Trophoblast cell (in vitro differentiated cells and primary cell): ENCODE measurements at regions not wholly inside any gene's neighbourhood (a gene's known extent, or its start where the extent isn't known, plus 50 kb on each side); places are given as distances from the start of the nearest gene placed in this dataset.

Source experiments
- DNase-seq, 2 donors: peaks; one replicate each; pipeline ENCODE4 v3.0.0-alpha.2; 2016
- H2AFZ ChIP-seq: 2 replicates; pipeline ENCODE4 v1.6.1; 2013; ENCODE audit warnings: low read length, moderate library complexity, mild to moderate bottlenecking; ENCODE audit not compliant: insufficient read depth, poor library complexity
- H2AK5ac ChIP-seq: 2 replicates; pipeline ENCODE4 v1.6.1; 2013; ENCODE audit warnings: mild to moderate bottlenecking, low read length
- H2BK120ac ChIP-seq: 2 replicates; pipeline ENCODE4 v1.6.1; 2013; ENCODE audit warnings: low read length, mild to moderate bottlenecking, moderate library complexity; ENCODE audit not compliant: insufficient read depth, poor library complexity
- H2BK12ac ChIP-seq: 2 replicates; pipeline ENCODE4 v1.6.1; 2013; ENCODE audit warnings: mild to moderate bottlenecking, low read length, moderate library complexity
- H2BK5ac ChIP-seq: 2 replicates; pipeline ENCODE4 v1.6.1; 2013; ENCODE audit warnings: low read length, low read depth, moderate library complexity, mild to moderate bottlenecking; ENCODE audit not compliant: poor library complexity
- H3K14ac ChIP-seq: 2 replicates; pipeline ENCODE4 v1.6.1; 2013; ENCODE audit warnings: mild to moderate bottlenecking, low read length
- H3K18ac ChIP-seq: 2 replicates; pipeline ENCODE4 v1.6.1; 2013; ENCODE audit warnings: mild to moderate bottlenecking, low read length
- H3K23ac ChIP-seq: 2 replicates; pipeline ENCODE4 v1.6.1; 2013; ENCODE audit warnings: low read length
- H3K27ac ChIP-seq: 2 replicates; pipeline ENCODE4 v1.5.1; 2013; ENCODE audit warnings: low read depth, mild to moderate bottlenecking, inconsistent platforms, low read length, moderate library complexity
- H3K27me3 ChIP-seq: 2 replicates; pipeline ENCODE4 v1.6.1; 2013; ENCODE audit warnings: inconsistent platforms, mild to moderate bottlenecking, low read length, moderate library complexity; ENCODE audit not compliant: insufficient read depth
- H3K36me3 ChIP-seq, 2 experiments: 1 replicate in 1 of 2; 2 replicates in 1 of 2; pipeline ENCODE4 v1.6.1; 2013; ENCODE audit warnings: low read length in 2 of 2, mild to moderate bottlenecking in 2 of 2, moderate library complexity in 1 of 2; ENCODE audit not compliant: insufficient read depth in 2 of 2, control insufficient read depth in 1 of 2
- H3K4ac ChIP-seq: 2 replicates; pipeline ENCODE4 v1.6.1; 2013; ENCODE audit warnings: low read depth, mild to moderate bottlenecking, low read length, moderate library complexity
- H3K4me1 ChIP-seq, 2 experiments: 1 replicate in 1 of 2; 2 replicates in 1 of 2; pipeline ENCODE4 v1.6.1; 2013; ENCODE audit warnings: low read length in 2 of 2, mild to moderate bottlenecking in 2 of 2, moderate library complexity in 1 of 2; ENCODE audit not compliant: insufficient read depth in 2 of 2, control insufficient read depth in 1 of 2
- H3K4me2 ChIP-seq: 2 replicates; pipeline ENCODE4 v1.6.1; 2013; ENCODE audit warnings: inconsistent platforms, mild to moderate bottlenecking, low read length, moderate library complexity
- H3K4me3 ChIP-seq: 2 replicates; pipeline ENCODE4 v1.5.1; 2013; ENCODE audit warnings: mild to moderate bottlenecking, low read depth, low read length, inconsistent platforms
- H3K79me1 ChIP-seq: one replicate; pipeline ENCODE4 v1.6.1; 2013; ENCODE audit warnings: low read length
- H3K79me2 ChIP-seq: 2 replicates; pipeline ENCODE4 v1.6.1; 2013; ENCODE audit warnings: low read length, mild to moderate bottlenecking; ENCODE audit not compliant: control insufficient read depth, insufficient read depth, poor library complexity
- H3K9ac ChIP-seq: 2 replicates; pipeline ENCODE4 v1.6.1; 2013; ENCODE audit warnings: mild to moderate bottlenecking, low read length
- H3K9me3 ChIP-seq: 2 replicates; pipeline ENCODE4 v1.6.1; 2013; ENCODE audit warnings: low read depth, mild to moderate bottlenecking, control low read depth, inconsistent platforms, low read length; ENCODE audit not compliant: insufficient read depth
- H4K12ac ChIP-seq: 2 replicates; pipeline ENCODE4 v1.6.1; 2013; ENCODE audit warnings: low read depth, mild to moderate bottlenecking, low read length, moderate library complexity
- H4K8ac ChIP-seq: 2 replicates; pipeline ENCODE4 v1.6.1; 2013; ENCODE audit warnings: low read depth, mild to moderate bottlenecking, low read length, moderate library complexity
- H4K91ac ChIP-seq: one replicate; pipeline ENCODE4 v1.6.1; 2013; ENCODE audit warnings: low read depth, mild to moderate bottlenecking, low read length, moderate library complexity
- WGBS: extraction: QIAGEN DNeasy Blood & Tissue Kit; methylation state at CpG from one replicate; pipeline ENCODE4 v1.1.7; 2013; ENCODE audit warnings: missing lambda C conversion rate; ENCODE audit not compliant: insufficient read length, insufficient coverage; ENCODE audit errors: extremely low coverage; 5-methylcytosine and 5-hydroxymethylcytosine counted together

GRCh38 chr2:151176661-151177060, 85.0 kb downstream of the RBM43 start:
- WGBS: no CpG with 5 or more reads among the region's 3 CpGs
- Histone ChIP-seq H2BK12ac (no peak overlapping the region), H2BK120ac (no peak overlapping the region), H3K27ac (no peak overlapping the region), H2AFZ (no peak overlapping the region), H4K12ac (no peak overlapping the region), H3K9ac (no peak overlapping the region), H3K79me2 (no peaks in the 10 kb centered on the region), H4K8ac (no peak overlapping the region), H2AK5ac (no peak overlapping the region), H3K9me3 (no peaks in the 10 kb centered on the region), H3K36me3 (no peaks in the 10 kb centered on the region), H2BK5ac (no peak overlapping the region), H3K4me2 (no peak overlapping the region), H3K4me3 (no peak overlapping the region), H3K4ac (no peak overlapping the region), H3K27me3 (no peaks in the 10 kb centered on the region), H3K79me1 (no peaks in the 10 kb centered on the region), H3K18ac (no peak overlapping the region), H3K23ac (no peak overlapping the region), H3K14ac (no peak overlapping the region), H3K4me1 (no peaks in the 10 kb centered on the region), H4K91ac (no peak overlapping the region)
- DNase-seq: no peak

- H4K91ac ChIP-seq: no peak overlapping the region
- H3K79me1 ChIP-seq: no peaks in the 10 kb centered on the region
- H4K12ac ChIP-seq: no peak overlapping the region
- H3K4me1 ChIP-seq: no peaks in the 10 kb centered on the region
- H2BK120ac ChIP-seq: no peak overlapping the region
- no peak overlapping the region for H3K14ac ChIP-seq
- no peak overlapping the region for H2BK5ac ChIP-seq
- no peak overlapping the region for H3K9ac ChIP-seq
- no peak overlapping the region for H3K18ac ChIP-seq
- no peak overlapping the region for H2BK12ac ChIP-seq
- H2AFZ ChIP-seq: no peak overlapping the region
- no peak overlapping the region for H2AK5ac ChIP-seq
- no peak overlapping the region for H3K4me2 ChIP-seq
- H3K23ac ChIP-seq: no peak overlapping the region
- H4K8ac ChIP-seq: no peak overlapping the region
- H3K27ac ChIP-seq: no peak overlapping the region
- H3K79me2 ChIP-seq: no peaks in the 10 kb centered on the region
- no CpG with 5 or more reads among the region's 5 CpGs for WGBS
- DNase-seq: no peak
- no peaks in the 10 kb centered on the region for H3K36me3 ChIP-seq
- H3K4ac ChIP-seq: no peak overlapping the region
- no peaks in the 10 kb centered on the region for H3K9me3 ChIP-seq
- no peaks in the 10 kb centered on the region for H3K27me3 ChIP-seq
- H3K4me3 ChIP-seq: no peak overlapping the region
These were observed 85.8 kb downstream of the RBM43 start for GRCh38 chr2:151175864-151176263.

GRCh38 chr2:151174127-151174526, 87.5 kb downstream of the RBM43 start:
- Histone ChIP-seq H3K4me1 (no peaks in the 10 kb centered on the region), H3K9me3 (no peaks in the 10 kb centered on the region), H3K9ac (no peak overlapping the region), H2BK5ac (no peak overlapping the region), H2AFZ (no peak overlapping the region), H2BK12ac (no peak overlapping the region), H3K27me3 (no peaks in the 10 kb centered on the region), H3K27ac (no peak overlapping the region), H3K18ac (no peak overlapping the region), H3K14ac (no peak overlapping the region), H3K4me2 (no peak overlapping the region), H4K8ac (no peak overlapping the region), H3K79me1 (no peaks in the 10 kb centered on the region), H3K23ac (no peak overlapping the region), H2AK5ac (no peak overlapping the region), H2BK120ac (no peak overlapping the region), H3K4ac (no peak overlapping the region), H3K36me3 (no peaks in the 10 kb centered on the region), H3K4me3 (no peak overlapping the region), H4K91ac (no peak overlapping the region), H3K79me2 (no peaks in the 10 kb centered on the region), H4K12ac (no peak overlapping the region)
- no CpG with 5 or more reads among the region's 2 CpGs for WGBS
- DNase-seq: no peak

GRCh38 chr2:151171186-151171585, 90.5 kb downstream of the RBM43 start:
- Histone ChIP-seq H2BK120ac (no peak overlapping the region), H3K4ac (no peak overlapping the region), H2AFZ (no peak overlapping the region), H3K36me3 (no peaks in the 10 kb centered on the region), H4K12ac (no peak overlapping the region), H3K23ac (no peak overlapping the region), H3K18ac (no peak overlapping the region), H3K79me1 (no peaks in the 10 kb centered on the region), H3K4me3 (no peak overlapping the region), H4K8ac (no peak overlapping the region), H2BK12ac (no peak overlapping the region), H3K9ac (no peak overlapping the region), H3K14ac (no peak overlapping the region), H4K91ac (no peak overlapping the region), H2AK5ac (no peak overlapping the region), H3K27ac (no peak overlapping the region), H3K4me2 (no peak overlapping the region), H3K79me2 (no peaks in the 10 kb centered on the region), H3K27me3 (no peaks in the 10 kb centered on the region), H3K9me3 (no peaks in the 10 kb centered on the region), H3K4me1 (no peaks in the 10 kb centered on the region), H2BK5ac (no peak overlapping the region)
- DNase-seq: no peak
- no CpG with 5 or more reads among the region's 2 CpGs for WGBS
